Colonic mucosa (tissue), 4 donors: ENCODE measurements at regions not wholly inside any gene's neighbourhood (a gene's known extent, or its start where the extent isn't known, plus 50 kb on each side); places are given as distances from the start of the nearest gene placed in this dataset.

Source experiments
- DNase-seq: peaks from one replicate; pipeline ENCODE4 v3.0.0-alpha.2; 2020
- H3K27ac ChIP-seq: fragments of 200-600 bp; one replicate; pipeline ENCODE4 v1.8.0; 2021
- H3K27me3 ChIP-seq: fragments of 200-600 bp; one replicate; pipeline ENCODE4 v1.8.0; 2021
- H3K36me3 ChIP-seq: fragments of 200-600 bp; one replicate; pipeline ENCODE4 v1.8.0; 2021
- H3K4me1 ChIP-seq: fragments of 200-600 bp; one replicate; pipeline ENCODE4 v1.8.0; 2021; ENCODE audit warnings: mild to moderate bottlenecking
- H3K4me3 ChIP-seq: fragments of 200-600 bp; one replicate; pipeline ENCODE4 v1.8.0; 2021
- H3K9ac ChIP-seq, 2 donors: one replicate each; pipeline ENCODE4 v1.7.0; 2013; ENCODE audit warnings: control low read depth in 2 of 2, low read depth in 2 of 2, low read length in 2 of 2
- H3K9me3 ChIP-seq: fragments of 200-600 bp; one replicate; pipeline ENCODE4 v1.8.0; 2021
- CTCF ChIP-seq: fragments of 200-600 bp; IDR thresholded peaks from one replicate; pipeline ENCODE4 v1.8.0; 2022; ENCODE audit warnings: antibody characterized with exemption, mild to moderate bottlenecking
- intact Hi-C: fragments of 100-400 bp; cut with DNase I; formaldehyde crosslinking; loops from one replicate; pipeline ENCODE4 v1.14.1; 2022
- donor health status: healthy.
- donor health status: DM: no; HTN: no; CAD: no.
- donor health status: DM: no; HTN: no; CAD: no.

DNA sequence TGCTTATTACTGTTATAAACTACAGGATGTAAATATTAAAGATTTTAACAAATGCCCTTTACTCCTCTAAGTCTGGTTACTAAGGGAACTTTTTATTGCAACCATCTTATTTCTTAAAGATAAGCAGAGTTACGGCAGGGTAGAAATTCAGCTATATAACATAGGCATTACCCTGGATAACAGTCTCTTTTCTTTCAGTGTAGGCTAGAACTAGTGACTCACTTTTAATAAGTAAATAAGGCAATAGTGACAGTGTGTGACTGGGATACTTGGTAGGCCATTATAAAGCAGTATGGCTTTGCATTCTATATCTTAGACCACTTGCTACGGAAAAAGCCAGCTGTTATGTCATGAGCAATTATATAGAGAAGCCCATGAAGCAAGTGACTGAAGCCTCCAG, 1041.0 kb upstream of the NRXN1 start:
- Histone ChIP-seq H3K36me3 (no peaks in the 10 kb centered on the region), H3K27ac (no peak overlapping the region), H3K9ac (no peak overlapping the region), H3K27me3 (no peaks in the 10 kb centered on the region), H3K4me3 (no peak overlapping the region), H3K4me1 (no peaks in the 10 kb centered on the region), H3K9me3 (no peaks in the 10 kb centered on the region)
- TF ChIP-seq CTCF: no peak
- intact Hi-C loops: no loop called here
- no peak for DNase-seq

- DNase-seq: no peak
- no peak for TF ChIP-seq CTCF
- Histone ChIP-seq H3K9me3 (no peaks in the 10 kb centered on the region), H3K9ac (no peak overlapping the region), H3K4me3 (no peak overlapping the region), H3K27ac (no peak overlapping the region), H3K27me3 (no peaks in the 10 kb centered on the region), H3K4me1 (no peaks in the 10 kb centered on the region), H3K36me3 (no peaks in the 10 kb centered on the region)
- intact Hi-C loops: no loop called here
These were observed 1038.7 kb upstream of the NRXN1 start for GRCh38 chr2:52070665-52071064.

GRCh38 chr2:52064234-52064633, 1032.3 kb upstream of the NRXN1 start:
- H3K27me3 ChIP-seq: no peaks in the 10 kb centered on the region
- H3K4me3 ChIP-seq: no peak overlapping the region
- H3K4me1 ChIP-seq: no peaks in the 10 kb centered on the region
- no peak for TF ChIP-seq CTCF
- H3K9ac ChIP-seq: no peak overlapping the region
- no peak overlapping the region for H3K27ac ChIP-seq
- no peaks in the 10 kb centered on the region for H3K36me3 ChIP-seq
- intact Hi-C loops: no loop called here
- no peak for DNase-seq
- H3K9me3 ChIP-seq: no peaks in the 10 kb centered on the region

DNA sequence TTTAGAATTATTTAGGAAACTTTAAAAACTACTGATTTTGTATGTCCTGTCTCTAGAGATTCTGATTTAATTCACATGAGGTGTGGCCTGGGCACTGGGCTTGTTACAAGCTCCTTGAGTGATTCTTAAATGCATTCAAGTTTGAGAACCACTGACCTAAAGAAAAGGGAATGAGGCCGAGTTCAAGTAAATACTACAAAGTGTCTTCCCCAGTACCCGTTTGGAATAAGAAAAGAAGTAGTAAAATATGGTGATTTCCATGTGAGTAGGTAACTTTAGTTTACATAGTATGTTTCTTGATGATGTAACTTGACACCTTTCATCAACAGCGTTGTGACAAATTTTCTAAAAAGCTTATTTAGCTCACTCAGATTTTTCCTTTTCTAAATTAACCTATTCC, 1022.9 kb upstream of the NRXN1 start:
- no peak for TF ChIP-seq CTCF
- H3K9ac ChIP-seq: no peak overlapping the region
- intact Hi-C loops: no loop called here

DNA sequence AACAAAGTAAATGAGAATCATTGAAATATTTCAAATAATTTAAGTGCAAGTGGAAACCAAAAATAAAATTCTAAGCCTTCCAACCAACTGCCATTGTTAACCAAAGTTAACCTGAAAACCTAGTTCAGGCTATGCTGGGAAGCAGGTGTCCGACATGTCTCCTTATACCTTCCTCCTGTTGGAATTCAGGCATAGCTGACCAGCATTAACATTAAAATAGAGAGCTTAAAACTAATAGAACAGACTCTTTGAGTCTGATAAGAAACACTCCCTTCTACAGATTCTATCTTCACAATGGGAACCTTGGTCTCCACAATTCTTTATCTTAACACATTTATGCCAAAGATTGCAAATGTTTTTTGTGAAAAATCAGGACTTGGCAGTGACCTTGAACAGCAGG, 1004.9 kb upstream of the NRXN1 start:
- Histone ChIP-seq H3K36me3 (no peaks in the 10 kb centered on the region), H3K27ac (no peak overlapping the region), H3K27me3 (no peaks in the 10 kb centered on the region), H3K4me1 (no peaks in the 10 kb centered on the region), H3K9ac (no peak overlapping the region), H3K4me3 (no peak overlapping the region), H3K9me3 (no peaks in the 10 kb centered on the region)
- TF ChIP-seq CTCF: no peak
- intact Hi-C loops: no loop called here
- DNase-seq: no peak

More for the DNA sequence above, 1022.9 kb upstream of the NRXN1 start:
- H3K27me3 ChIP-seq: no peaks in the 10 kb centered on the region
- H3K36me3 ChIP-seq: no peaks in the 10 kb centered on the region
- no peak overlapping the region for H3K4me3 ChIP-seq
- H3K4me1 ChIP-seq: no peaks in the 10 kb centered on the region
- no peaks in the 10 kb centered on the region for H3K9me3 ChIP-seq
- no peak for DNase-seq
- no peak overlapping the region for H3K27ac ChIP-seq

- no peaks in the 10 kb centered on the region for H3K4me1 ChIP-seq
- no peak overlapping the region for H3K4me3 ChIP-seq
- no peaks in the 10 kb centered on the region for H3K9me3 ChIP-seq
- H3K36me3 ChIP-seq: no peaks in the 10 kb centered on the region
- no peaks in the 10 kb centered on the region for H3K27me3 ChIP-seq
- no peak overlapping the region for H3K27ac ChIP-seq
- no peak for DNase-seq
- intact Hi-C loops: no loop called here
- no peak for TF ChIP-seq CTCF
- no peak overlapping the region for H3K9ac ChIP-seq
These were observed 1004.1 kb upstream of the NRXN1 start for GRCh38 chr2:52036024-52036423.
